Spleen (tissue), 7 donors: ENCODE measurements at regions not wholly inside any gene's neighbourhood (a gene's known extent, or its start where the extent isn't known, plus 50 kb on each side); places are given as distances from the start of the nearest gene placed in this dataset.

Experiments
- POLR2A ChIP-seq, 3 donors: fragments of 450-650 bp; IDR thresholded peaks; one replicate each; pipeline ENCODE4 v1.5.1; 2017; ENCODE audit warnings: antibody characterized with exemption in 3 of 3, mild to moderate bottlenecking in 1 of 3
- TF ChIP-seq, protein P1 (sequence below), 11 experiments: fragments of 200-600 bp in 7 of 11; fragments of 450-650 bp in 4 of 11; sonication (generic) in 4 of 11; IDR thresholded peaks in 8 of 11; conservative IDR thresholded peaks in 3 of 11; 1 replicate in 7 of 11; 2 replicates in 4 of 11; pipeline versions ENCODE4 v1.4.0 to v1.8.0; 2016 to 2021; ENCODE audit warnings: antibody characterized with exemption in 11 of 11, inconsistent platforms in 4 of 11, mild to moderate bottlenecking in 1 of 11
- donor health status: DM: no; HTN: no; CAD: no; lungs with moderate emphysema.
- donor health status: DM: no; HTN: no; CAD: no.
- donor health status: DM: no; HTN: no; CAD: no.

DNA sequence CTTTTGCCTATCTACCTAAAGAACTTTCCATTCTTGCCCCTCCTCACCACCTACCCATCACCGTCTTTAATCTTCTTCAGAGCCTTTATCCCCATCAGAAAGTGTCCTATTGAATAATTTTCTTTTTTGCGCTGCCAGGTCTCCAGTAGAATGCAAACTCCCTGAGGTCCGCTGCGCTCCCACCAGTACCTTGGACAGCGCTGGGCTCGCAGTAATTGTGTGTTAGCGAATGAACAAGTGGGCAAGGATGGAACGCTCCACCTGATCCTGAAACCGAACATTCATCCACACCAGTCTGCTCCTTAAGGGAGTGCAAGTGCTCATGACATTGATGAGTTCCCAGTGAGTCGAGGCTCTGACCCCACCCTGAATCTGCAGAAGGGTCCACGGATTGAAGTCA, 391.2 kb downstream of the CDH26 start:
- TF ChIP-seq, protein P1, sequence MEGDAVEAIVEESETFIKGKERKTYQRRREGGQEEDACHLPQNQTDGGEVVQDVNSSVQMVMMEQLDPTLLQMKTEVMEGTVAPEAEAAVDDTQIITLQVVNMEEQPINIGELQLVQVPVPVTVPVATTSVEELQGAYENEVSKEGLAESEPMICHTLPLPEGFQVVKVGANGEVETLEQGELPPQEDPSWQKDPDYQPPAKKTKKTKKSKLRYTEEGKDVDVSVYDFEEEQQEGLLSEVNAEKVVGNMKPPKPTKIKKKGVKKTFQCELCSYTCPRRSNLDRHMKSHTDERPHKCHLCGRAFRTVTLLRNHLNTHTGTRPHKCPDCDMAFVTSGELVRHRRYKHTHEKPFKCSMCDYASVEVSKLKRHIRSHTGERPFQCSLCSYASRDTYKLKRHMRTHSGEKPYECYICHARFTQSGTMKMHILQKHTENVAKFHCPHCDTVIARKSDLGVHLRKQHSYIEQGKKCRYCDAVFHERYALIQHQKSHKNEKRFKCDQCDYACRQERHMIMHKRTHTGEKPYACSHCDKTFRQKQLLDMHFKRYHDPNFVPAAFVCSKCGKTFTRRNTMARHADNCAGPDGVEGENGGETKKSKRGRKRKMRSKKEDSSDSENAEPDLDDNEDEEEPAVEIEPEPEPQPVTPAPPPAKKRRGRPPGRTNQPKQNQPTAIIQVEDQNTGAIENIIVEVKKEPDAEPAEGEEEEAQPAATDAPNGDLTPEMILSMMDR (IDR thresholded peaks at IDR 0.05 in 8 of 11, conservative IDR thresholded peaks at IDR 0.05 in 3 of 11) = no peak
- TF ChIP-seq POLR2A (IDR thresholded peaks at IDR 0.05) = no peak
